AML-193 (cell line): ENCODE measurements at regions not wholly inside any gene's neighbourhood (a gene's known extent, or its start where the extent isn't known, plus 50 kb on each side); places are given as distances from the start of the nearest gene placed in this dataset.
"Not testable (repeated sequence)": the region's sequence is repeated elsewhere in the genome, so short reads cannot be mapped to it uniquely, and the experiment has no call there.

ENCODE experiments used
- DNase-seq, 2 experiments: peaks; one replicate each; lab custom pipeline; 2025; lab: John Stamatoyannopoulos, UW

- not testable (repeated sequence) for DNase-seq
Measured at GRCh38 chr16:21534561-21534960, 64.8 kb upstream of the METTL9 start.

DNA sequence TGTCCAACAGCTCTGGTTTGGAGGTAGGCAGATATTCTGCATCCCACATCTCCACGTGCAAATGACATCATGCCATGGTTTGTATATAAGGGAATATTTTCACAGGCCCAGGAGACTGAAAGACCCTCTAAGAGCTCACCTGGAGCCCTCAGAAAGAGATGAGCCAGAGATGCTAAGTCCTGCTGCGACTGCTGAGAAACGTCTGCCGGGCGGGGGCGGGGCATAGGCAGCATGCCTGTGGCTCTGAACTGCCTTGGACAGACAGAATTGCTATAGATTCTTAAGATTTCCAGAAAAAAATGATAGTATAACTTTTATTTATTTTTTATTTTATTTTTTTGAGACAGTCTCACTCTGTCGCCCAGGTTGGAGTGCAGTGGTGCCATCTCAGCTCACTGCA, 64.2 kb upstream of the METTL9 start:
- not testable (repeated sequence) for DNase-seq

DNA sequence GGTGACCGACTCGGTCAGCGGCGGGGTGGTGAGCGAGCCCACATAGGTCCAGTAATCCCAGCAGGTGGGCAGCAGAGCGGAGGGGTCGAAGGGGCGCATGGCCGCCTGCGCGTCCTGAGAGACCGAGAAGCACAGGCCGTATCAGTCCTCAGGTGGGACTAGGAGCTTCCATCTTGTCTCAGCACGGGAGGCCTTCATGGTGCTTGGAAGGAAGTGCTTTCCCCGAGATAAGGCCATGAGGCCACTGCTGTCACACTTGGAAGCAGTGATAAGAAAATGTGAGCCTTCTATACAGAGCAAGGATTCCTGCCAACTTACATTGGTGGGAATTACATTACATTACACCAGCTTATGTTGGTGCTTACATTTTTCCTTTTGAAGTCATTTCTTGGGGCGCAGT, 62.6 kb upstream of the METTL9 start:
- not testable (repeated sequence) for DNase-seq

- DNase-seq: not testable (repeated sequence)
Measured at GRCh38 chr16:21537598-21537997, 61.8 kb upstream of the METTL9 start.

- DNase-seq: not testable (repeated sequence)
Measured at GRCh38 chr16:21539107-21539618, 60.2 kb upstream of the METTL9 start.

- DNase-seq: not testable (repeated sequence)
Measured at GRCh38 chr16:21540770-21541433, 58.5 kb upstream of the METTL9 start.

DNA sequence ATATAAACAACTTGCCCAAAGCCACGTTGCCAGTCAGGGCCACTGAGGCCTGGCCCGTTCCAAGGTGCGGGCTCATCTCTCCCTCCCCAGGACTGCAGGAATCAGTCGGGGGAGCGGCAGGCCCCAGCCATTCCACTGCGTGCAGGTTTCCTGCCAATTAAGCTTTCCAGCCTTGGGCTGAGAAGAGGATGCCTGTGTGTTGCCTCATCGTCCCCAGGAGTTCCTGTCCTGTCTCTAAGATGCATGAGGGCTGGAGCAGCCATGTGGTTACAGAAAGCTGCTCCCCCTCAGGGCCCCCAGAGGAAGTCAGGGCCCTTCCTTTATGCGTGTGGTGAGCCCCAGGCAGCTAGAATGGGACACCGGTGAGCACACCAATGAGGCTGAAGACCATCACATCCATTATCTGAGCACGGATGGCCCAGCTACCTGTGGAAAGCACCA, 57.7 kb upstream of the METTL9 start:
- peak; percentile 20 to 46 for DNase-seq

- DNase-seq: not testable (repeated sequence)
Measured at GRCh38 chr16:21542075-21542474, 57.3 kb upstream of the METTL9 start.

DNA sequence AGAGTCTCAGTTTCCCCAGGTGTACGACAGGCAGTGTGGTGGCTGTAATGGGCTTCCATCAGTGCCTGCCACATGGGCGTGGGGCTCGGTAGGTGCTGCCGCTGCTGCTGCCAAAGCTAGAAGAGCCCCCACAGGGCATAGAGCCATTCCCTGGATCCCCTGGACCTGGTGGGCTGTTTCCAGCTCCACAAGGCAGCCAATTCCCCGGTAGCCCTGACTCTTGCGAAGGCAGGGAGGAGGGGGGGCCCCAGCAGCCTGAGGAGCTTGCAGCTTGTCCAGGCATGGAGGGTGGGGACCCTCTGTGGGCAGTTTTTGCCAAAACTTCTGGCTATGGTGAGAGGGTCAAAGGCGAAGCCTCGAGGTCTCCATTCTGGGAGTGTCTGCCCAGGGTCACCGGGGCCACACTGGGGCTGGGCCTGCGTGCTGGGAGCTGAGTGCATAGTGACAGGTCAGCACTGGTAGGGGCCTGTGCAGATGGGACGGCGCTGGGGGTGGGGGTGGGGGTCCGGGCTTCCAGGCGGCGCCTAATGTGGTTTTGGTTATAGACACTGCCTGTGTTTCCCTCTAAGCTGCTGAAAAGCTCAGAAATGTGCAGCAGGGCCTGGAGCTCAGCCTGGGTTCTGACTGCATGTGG, 56.8 kb upstream of the METTL9 start:
- DNase-seq: not testable (repeated sequence)

GRCh38 chr16:21543151-21543836, 56.1 kb upstream of the METTL9 start:
- not testable (repeated sequence) for DNase-seq

GRCh38 chr16:21545664-21546326, 53.6 kb upstream of the METTL9 start:
- DNase-seq: not testable (repeated sequence)

- DNase-seq: not testable (repeated sequence)
Measured at GRCh38 chr16:21549396-21549795, 50.0 kb upstream of the METTL9 start.
